Aorta (tissue), 5 donors: ENCODE measurements at regions not wholly inside any gene's neighbourhood (a gene's known extent, or its start where the extent isn't known, plus 50 kb on each side); places are given as distances from the start of the nearest gene placed in this dataset.

Source experiments
- ATAC-seq: fragments of 200-7000 bp; cut with Tn5 transposase; one replicate; pipeline ENCODE4 v1.9.1; 2022; ENCODE audit warnings: moderate library complexity; ENCODE audit not compliant: low FRiP score
- DNase-seq, 2 donors: peaks; one replicate each; pipeline ENCODE4 v3.0.0-alpha.2; 2020
- H3K27ac ChIP-seq, 2 donors: one replicate each; pipeline ENCODE4 v1.5.1; 2013; ENCODE audit warnings: low read length in 2 of 2, mild to moderate bottlenecking in 2 of 2, moderate library complexity in 2 of 2, control low read depth in 1 of 2, inconsistent platforms in 1 of 2, low read depth in 1 of 2
- H3K27me3 ChIP-seq, 2 donors: one replicate each; pipeline ENCODE4 v1.6.1; 2013; ENCODE audit warnings: control low read depth in 1 of 2, low read length in 1 of 2, mild to moderate bottlenecking in 1 of 2, moderate library complexity in 1 of 2; ENCODE audit not compliant: insufficient read depth in 2 of 2, control insufficient read depth in 1 of 2
- H3K36me3 ChIP-seq, 2 donors: one replicate each; pipeline ENCODE4 v1.6.1; 2013; ENCODE audit warnings: control low read depth in 1 of 2, low read length in 1 of 2, mild to moderate bottlenecking in 1 of 2; ENCODE audit not compliant: insufficient read depth in 2 of 2, control insufficient read depth in 1 of 2
- H3K4me1 ChIP-seq, 2 donors: one replicate each; pipeline ENCODE4 v1.6.1; 2013; ENCODE audit warnings: low read length in 2 of 2, control low read depth in 1 of 2, mild to moderate bottlenecking in 1 of 2, moderate library complexity in 1 of 2; ENCODE audit not compliant: insufficient read depth in 2 of 2, control insufficient read depth in 1 of 2
- H3K4me3 ChIP-seq, 2 donors: one replicate each; pipeline ENCODE4 v1.5.1; 2013; ENCODE audit warnings: low read length in 2 of 2, control low read depth in 1 of 2, mild to moderate bottlenecking in 1 of 2
- H3K9me3 ChIP-seq: one replicate; pipeline ENCODE4 v1.6.1; 2013; ENCODE audit warnings: mild to moderate bottlenecking, low read length; ENCODE audit not compliant: control insufficient read depth
- WGBS, 2 donors: extraction: QIAGEN DNeasy Blood & Tissue Kit; methylation state at CpG; one replicate each; pipeline ENCODE4 v1.1.7; 2013; 5-methylcytosine and 5-hydroxymethylcytosine counted together
- intact Hi-C, 2 donors: fragments of 100-400 bp; cut with DNase I; formaldehyde crosslinking; loops; one replicate each; pipeline versions ENCODE4 v1.14.2 to v1.15.0; 2022
- donor health status: healthy with polysubstance abuse.
- donor health status: Bipolar disorder and iron deficiency.
- donor health status: DM: no; HTN: no; CAD: no.
- donor health status: DM: no; HTN: no; CAD: no.
- donor health status: DM: yes; HTN: yes; CAD: no.

DNA sequence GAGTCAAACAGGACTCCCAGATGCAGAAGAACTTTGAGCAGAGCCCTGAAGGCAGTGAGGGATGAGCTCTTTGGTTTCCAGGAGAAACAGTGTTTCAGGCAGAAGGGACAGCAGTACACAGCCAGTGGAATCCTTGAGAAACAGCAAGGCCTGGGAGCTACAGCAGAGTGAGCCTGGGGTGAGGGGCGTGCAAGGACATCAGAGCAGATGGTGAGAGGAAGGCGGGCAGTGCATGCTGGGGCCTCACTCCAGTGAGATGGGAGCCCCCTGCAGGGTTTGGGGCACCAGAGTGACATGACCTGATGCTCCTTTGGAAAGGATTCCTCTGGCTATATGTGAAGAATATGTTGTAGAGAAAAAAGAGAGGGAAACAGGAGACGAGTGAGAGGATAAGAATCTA, 98.1 kb upstream of the EGFL6 start:
- 71 to 97% methylated on average over 3 of the region's 3 CpGs for WGBS, 2 donors
- intact Hi-C loops = loop anchor here in 1 of 2 donors (10.0 kb wide), 2 partner anchors 96 to 246 kb away; no protein-coding TSS in a partner anchor
- H3K4me1 ChIP-seq = no peaks in the 10 kb centered on the region
- no peaks in the 10 kb centered on the region for H3K9me3 ChIP-seq
- no peaks in the 10 kb centered on the region for H3K27me3 ChIP-seq
- no peaks in the 10 kb centered on the region for H3K36me3 ChIP-seq
- no peak for DNase-seq
- H3K4me3 ChIP-seq = no peak overlapping the region
- H3K27ac ChIP-seq = no peak overlapping the region
- ATAC-seq = no peak

DNA sequence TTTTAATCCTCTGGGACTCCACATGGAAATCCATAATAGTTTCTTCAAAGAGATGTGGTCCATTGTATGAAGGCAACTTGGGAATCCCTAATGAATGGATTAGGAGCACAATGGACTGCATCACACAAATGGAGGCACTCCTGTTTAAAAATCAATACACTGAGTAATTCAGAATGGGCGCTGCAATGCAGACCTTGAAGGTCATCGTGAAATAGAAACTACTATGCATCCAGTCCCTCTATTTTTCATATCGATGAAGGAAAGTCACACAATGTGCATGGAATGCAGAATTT, 98.8 kb upstream of the EGFL6 start:
- 85 to 95% methylated on average over 3 of the region's 3 CpGs for WGBS, 2 donors

DNA sequence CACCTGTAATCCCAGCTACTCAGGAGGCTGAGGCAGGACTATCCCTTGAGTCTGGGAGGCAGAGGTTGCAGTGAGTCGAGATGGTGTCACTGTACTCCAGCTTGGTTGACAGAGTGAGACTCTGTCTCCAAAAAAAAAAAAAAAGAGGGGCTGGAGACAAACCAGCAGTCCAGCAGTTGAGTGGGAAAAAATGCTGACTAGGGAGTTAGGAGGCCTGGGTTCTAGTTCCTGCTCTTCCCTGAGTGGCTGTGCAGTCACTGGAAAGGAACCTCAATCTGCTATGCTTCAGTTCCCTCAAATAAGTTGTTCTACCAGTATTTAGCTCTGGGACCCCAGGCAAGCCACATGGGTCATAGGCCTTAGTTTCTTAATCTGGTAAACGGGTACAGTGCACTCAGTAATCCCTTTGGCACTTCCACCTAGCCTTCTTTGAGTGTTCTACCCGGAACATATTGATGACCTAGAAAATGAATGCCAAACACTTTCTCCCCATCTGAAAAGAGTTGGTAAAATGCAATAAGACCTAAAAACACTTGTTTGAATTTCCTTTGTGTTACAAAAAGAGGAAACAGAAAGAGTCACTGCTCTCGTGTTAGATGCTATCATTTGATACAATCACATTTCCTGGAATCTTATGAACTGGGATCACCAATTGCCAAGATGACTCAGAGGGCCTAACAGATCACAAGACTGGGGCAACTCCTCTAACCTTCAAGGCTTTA, 99.3 kb upstream of the EGFL6 start:
- no peaks in the 10 kb centered on the region for H3K4me1 ChIP-seq
- no peaks in the 10 kb centered on the region for H3K36me3 ChIP-seq
- H3K9me3 ChIP-seq = no peaks in the 10 kb centered on the region
- intact Hi-C loops = loop anchor here in 1 of 2 donors (10.0 kb wide), 2 partner anchors 95 to 245 kb away; no protein-coding TSS in a partner anchor
- 70 to 73% methylated on average over 4 of the region's 4 CpGs for WGBS, 2 donors
- H3K27ac ChIP-seq = no peak overlapping the region
- H3K4me3 ChIP-seq = no peak overlapping the region
- DNase-seq (no peak), ATAC-seq (no peak)
- H3K27me3 ChIP-seq = no peaks in the 10 kb centered on the region

More for the DNA sequence above, 98.8 kb upstream of the EGFL6 start:
- intact Hi-C loops = loop anchor here in 1 of 2 donors (10.0 kb wide), 2 partner anchors 96 to 246 kb away; no protein-coding TSS in a partner anchor
- Histone ChIP-seq H3K36me3 (no peaks in the 10 kb centered on the region), H3K4me3 (no peak overlapping the region), H3K27ac (no peak overlapping the region), H3K27me3 (no peaks in the 10 kb centered on the region), H3K9me3 (no peaks in the 10 kb centered on the region), H3K4me1 (no peaks in the 10 kb centered on the region)
- no peak for DNase-seq
- ATAC-seq = no peak

DNA sequence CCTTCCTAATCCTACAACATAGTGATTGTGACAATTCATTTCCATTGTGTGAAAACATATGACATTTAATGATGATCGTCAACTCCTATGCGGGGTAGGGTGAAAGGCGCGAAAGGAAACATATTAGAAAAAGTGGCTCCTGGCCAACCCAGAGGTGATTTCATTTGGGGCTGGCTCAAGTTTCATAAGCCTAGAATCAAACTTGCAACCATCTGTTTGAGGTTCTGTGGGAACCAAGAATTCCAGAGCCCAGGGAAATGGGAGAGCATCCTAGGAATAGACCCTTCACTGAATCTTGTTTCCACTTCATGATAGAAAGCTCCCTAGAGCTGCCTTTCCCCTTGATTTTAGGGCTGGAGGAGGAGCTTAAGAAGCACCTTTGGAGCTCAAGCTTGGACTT, 101.3 kb upstream of the EGFL6 start:
- ATAC-seq = no peak
- Histone ChIP-seq H3K4me3 (no peak overlapping the region), H3K4me1 (no peaks in the 10 kb centered on the region), H3K36me3 (no peaks in the 10 kb centered on the region), H3K27me3 (no peaks in the 10 kb centered on the region), H3K27ac (no peak overlapping the region), H3K9me3 (no peaks in the 10 kb centered on the region)
- intact Hi-C loops = no loop called here
- WGBS, 2 donors = 96% methylated on average over 4 of the region's 4 CpGs
- no peak for DNase-seq

- 62 to 75% methylated on average over 1 of the region's 1 CpG for WGBS, 2 donors
- no peaks in the 10 kb centered on the region for H3K4me1 ChIP-seq
- no peaks in the 10 kb centered on the region for H3K9me3 ChIP-seq
- intact Hi-C loops = no loop called here
- no peaks in the 10 kb centered on the region for H3K36me3 ChIP-seq
- ATAC-seq (no peak), DNase-seq (no peak)
- no peak overlapping the region for H3K4me3 ChIP-seq
- H3K27ac ChIP-seq = no peak overlapping the region
- H3K27me3 ChIP-seq = no peaks in the 10 kb centered on the region
Measured at GRCh38 chrX:13467243-13467642, 102.2 kb upstream of the EGFL6 start.

GRCh38 chrX:13464599-13465275, 104.7 kb upstream of the EGFL6 start:
- H3K4me3 ChIP-seq = no peak overlapping the region
- WGBS, 2 donors = 77 to 98% methylated on average over 1 of the region's 1 CpG
- no peaks in the 10 kb centered on the region for H3K9me3 ChIP-seq
- no peak for DNase-seq
- ATAC-seq = no peak
- intact Hi-C loops = no loop called here
- H3K27me3 ChIP-seq = no peaks in the 10 kb centered on the region
- no peaks in the 10 kb centered on the region for H3K4me1 ChIP-seq
- H3K27ac ChIP-seq = no peak overlapping the region
- no peaks in the 10 kb centered on the region for H3K36me3 ChIP-seq

DNA sequence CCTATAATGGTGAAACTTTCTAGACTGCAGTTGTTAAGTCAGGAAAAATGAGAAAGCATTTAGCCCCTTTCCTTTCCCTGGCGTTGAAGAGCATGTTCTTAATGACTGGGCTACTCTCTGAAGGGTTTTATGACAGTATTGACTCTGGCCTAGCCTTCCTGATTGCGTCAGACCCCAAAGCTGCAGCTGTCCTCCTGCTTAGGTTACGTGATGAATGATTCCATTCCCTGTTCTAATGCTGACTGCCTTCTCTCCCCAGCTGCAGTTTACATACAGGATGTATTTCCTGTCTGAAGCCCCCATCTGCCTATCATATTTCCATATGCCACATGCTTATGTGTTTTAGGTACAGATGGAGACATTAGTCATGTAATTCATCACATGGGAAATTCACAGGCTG, 105.8 kb upstream of the EGFL6 start:
- 17 to 23% methylated on average over 3 of the region's 3 CpGs for WGBS, 2 donors
- no peaks in the 10 kb centered on the region for H3K4me1 ChIP-seq
- intact Hi-C loops = no loop called here
- DNase-seq = peak in 1 of 2 donors; percentile 55
- peak; percentile 75 for ATAC-seq
- no peak overlapping the region for H3K4me3 ChIP-seq
- no peaks in the 10 kb centered on the region for H3K27me3 ChIP-seq
- H3K36me3 ChIP-seq = no peaks in the 10 kb centered on the region
- H3K27ac ChIP-seq = no peak overlapping the region
- H3K9me3 ChIP-seq = no peaks in the 10 kb centered on the region

- 70 to 72% methylated on average over 7 of the region's 7 CpGs for WGBS, 2 donors
- Histone ChIP-seq H3K36me3 (no peaks in the 10 kb centered on the region), H3K4me3 (no peak overlapping the region), H3K27me3 (no peaks in the 10 kb centered on the region), H3K4me1 (no peaks in the 10 kb centered on the region), H3K27ac (no peak overlapping the region), H3K9me3 (no peaks in the 10 kb centered on the region)
- ATAC-seq = no peak
- DNase-seq = no peak
- intact Hi-C loops = no loop called here
Measured at GRCh38 chrX:13452283-13452682, 117.1 kb upstream of the EGFL6 start.

GRCh38 chrX:13449441-13449840, 120.0 kb upstream of the EGFL6 start:
- Histone ChIP-seq H3K9me3 (no peaks in the 10 kb centered on the region), H3K4me3 (no peak overlapping the region), H3K27me3 (no peaks in the 10 kb centered on the region), H3K4me1 (no peaks in the 10 kb centered on the region), H3K36me3 (no peaks in the 10 kb centered on the region), H3K27ac (no peak overlapping the region)
- no peak for DNase-seq
- no peak for ATAC-seq
- intact Hi-C loops = no loop called here
